OCI-LY3 (cell line): ENCODE measurements at regions not wholly inside any gene's neighbourhood (a gene's known extent, or its start where the extent isn't known, plus 50 kb on each side); places are given as distances from the start of the nearest gene placed in this dataset.

Experiments used
- H2AFZ ChIP-seq: fragments of 200-600, 300-600 bp; shearing (Covaris generic); 2 replicates; pipeline ENCODE4 v1.6.0; 2014; ENCODE audit warnings: antibody characterized with exemption, low read depth, low read length
- H3K27ac ChIP-seq: fragments of 200-600, 300-600 bp; sonication (generic); 2 replicates; pipeline ENCODE4 v1.5.1; 2014; ENCODE audit warnings: mild to moderate bottlenecking, low read length, moderate library complexity, mixed read lengths
- H3K27me3 ChIP-seq: fragments of 200-600, 300-600 bp; sonication (generic); 2 replicates; pipeline ENCODE4 v1.6.1; 2014; ENCODE audit warnings: low read depth, low read length, mixed read lengths
- H3K36me3 ChIP-seq: fragments of 200-600, 300-600 bp; sonication (generic); replicated peaks from 2 replicates; pipeline ENCODE3; 2014; ENCODE audit warnings: low read depth, low read length, mixed read lengths
- H3K4me1 ChIP-seq: fragments of 300-600, 200-600 bp; sonication (generic); 2 replicates; pipeline ENCODE4 v1.6.1; 2014; ENCODE audit warnings: low read length, mixed read lengths
- H3K4me2 ChIP-seq: fragments of 200-600, 300-600 bp; sonication (generic); 2 replicates; pipeline ENCODE4 v1.6.1; 2014; ENCODE audit warnings: low read length, mixed read lengths
- H3K4me3 ChIP-seq: fragments of 300-600, 200-600 bp; sonication (generic); 2 replicates; pipeline ENCODE4 v1.5.1; 2014; ENCODE audit warnings: antibody characterized with exemption, mild to moderate bottlenecking, low read length, moderate library complexity
- H3K79me2 ChIP-seq: fragments of 300-600, 200-600 bp; shearing (Covaris generic); 2 replicates; pipeline ENCODE4 v1.6.1; 2014; ENCODE audit warnings: mild to moderate bottlenecking, low read length, mixed read lengths
- H3K9ac ChIP-seq: fragments of 300-600, 200-600 bp; shearing (Covaris generic); 2 replicates; pipeline ENCODE4 v1.6.0; 2014; ENCODE audit warnings: mild to moderate bottlenecking, low read length, moderate library complexity
- H3K9me3 ChIP-seq: fragments of 200-600, 300-600 bp; shearing (Covaris generic); 2 replicates; pipeline ENCODE4 v1.6.1; 2014; ENCODE audit warnings: low read length, mixed read lengths; ENCODE audit not compliant: insufficient read depth
- H4K20me1 ChIP-seq: fragments of 200-600, 300-600 bp; sonication (generic); 2 replicates; pipeline ENCODE4 v1.6.1; 2016; ENCODE audit warnings: low read length, mixed read lengths; ENCODE audit not compliant: insufficient read depth
- CTCF ChIP-seq: fragments of 200-600, 300-600 bp; sonication (generic); IDR thresholded peaks from 2 replicates; pipeline ENCODE4 v1.5.1; 2014; ENCODE audit warnings: antibody characterized with exemption, low read length, low read depth
- EZH2phosphoT487 ChIP-seq: fragments of 200-600 bp; shearing (Covaris generic); IDR thresholded peaks from 2 replicates; pipeline ENCODE4 v1.6.1; 2018; ENCODE audit warnings: antibody characterized with exemption, mixed run types, low read depth

GRCh38 chr5:7068156-7068555, 327.8 kb upstream of the ADCY2 start:
- Histone ChIP-seq H3K9ac (no peak overlapping the region), H3K36me3 (no peaks in the 10 kb centered on the region), H3K79me2 (no peaks in the 10 kb centered on the region), H3K27me3 (no peaks in the 10 kb centered on the region), H3K4me1 (no peaks in the 10 kb centered on the region), H3K4me3 (no peak overlapping the region), H2AFZ (no peak overlapping the region), H4K20me1 (no peaks in the 10 kb centered on the region), H3K4me2 (no peak overlapping the region), H3K9me3 (no peaks in the 10 kb centered on the region), H3K27ac (no peak overlapping the region)
- TF ChIP-seq CTCF (no peak), EZH2phosphoT487 (no peak)

GRCh38 chr5:7068899-7069298, 327.0 kb upstream of the ADCY2 start:
- H3K27ac ChIP-seq = no peak overlapping the region
- no peaks in the 10 kb centered on the region for H3K4me1 ChIP-seq
- H3K36me3 ChIP-seq = no peaks in the 10 kb centered on the region
- no peak overlapping the region for H2AFZ ChIP-seq
- H4K20me1 ChIP-seq = no peaks in the 10 kb centered on the region
- H3K79me2 ChIP-seq = no peaks in the 10 kb centered on the region
- no peak overlapping the region for H3K9ac ChIP-seq
- H3K27me3 ChIP-seq = no peaks in the 10 kb centered on the region
- no peaks in the 10 kb centered on the region for H3K9me3 ChIP-seq
- no peak overlapping the region for H3K4me3 ChIP-seq
- no peak overlapping the region for H3K4me2 ChIP-seq
- no peak for TF ChIP-seq CTCF
- TF ChIP-seq EZH2phosphoT487 = no peak

- Histone ChIP-seq H3K9ac (no peak overlapping the region), H3K27ac (no peak overlapping the region), H3K9me3 (no peaks in the 10 kb centered on the region), H3K4me1 (no peaks in the 10 kb centered on the region), H3K36me3 (no peaks in the 10 kb centered on the region), H3K79me2 (no peaks in the 10 kb centered on the region), H3K27me3 (no peaks in the 10 kb centered on the region), H3K4me2 (no peak overlapping the region), H2AFZ (no peak overlapping the region), H4K20me1 (no peaks in the 10 kb centered on the region), H3K4me3 (no peak overlapping the region)
- TF ChIP-seq CTCF (no peak), EZH2phosphoT487 (no peak)
Measured at GRCh38 chr5:7072188-7072587, 323.8 kb upstream of the ADCY2 start.

- H3K79me2 ChIP-seq = no peaks in the 10 kb centered on the region
- H3K9me3 ChIP-seq = no peaks in the 10 kb centered on the region
- H3K27me3 ChIP-seq = no peaks in the 10 kb centered on the region
- no peak overlapping the region for H3K27ac ChIP-seq
- no peaks in the 10 kb centered on the region for H3K36me3 ChIP-seq
- TF ChIP-seq EZH2phosphoT487 = no peak
- H4K20me1 ChIP-seq = no peaks in the 10 kb centered on the region
- no peak overlapping the region for H3K4me2 ChIP-seq
- no peak overlapping the region for H3K9ac ChIP-seq
- H3K4me3 ChIP-seq = no peak overlapping the region
- H2AFZ ChIP-seq = no peak overlapping the region
- no peaks in the 10 kb centered on the region for H3K4me1 ChIP-seq
Measured at GRCh38 chr5:7073666-7074065, 322.3 kb upstream of the ADCY2 start.

GRCh38 chr5:7074176-7074575, 321.8 kb upstream of the ADCY2 start:
- no peaks in the 10 kb centered on the region for H3K4me1 ChIP-seq
- H3K4me3 ChIP-seq = no peak overlapping the region
- H3K27ac ChIP-seq = no peak overlapping the region
- H3K79me2 ChIP-seq = no peaks in the 10 kb centered on the region
- no peaks in the 10 kb centered on the region for H3K27me3 ChIP-seq
- H3K36me3 ChIP-seq = no peaks in the 10 kb centered on the region
- H2AFZ ChIP-seq = no peak overlapping the region
- H4K20me1 ChIP-seq = no peaks in the 10 kb centered on the region
- H3K4me2 ChIP-seq = no peak overlapping the region
- no peak overlapping the region for H3K9ac ChIP-seq
- no peaks in the 10 kb centered on the region for H3K9me3 ChIP-seq
- no peak for TF ChIP-seq EZH2phosphoT487
- no peak for TF ChIP-seq CTCF
